GM12873 (cell line): ENCODE measurements at regions not wholly inside any gene's neighbourhood (a gene's known extent, or its start where the extent isn't known, plus 50 kb on each side); places are given as distances from the start of the nearest gene placed in this dataset.

Experiments used
- TF ChIP-seq, protein P1 (sequence below): IDR thresholded peaks from 2 replicates; pipeline ENCODE4 v1.5.1; 2012; ENCODE audit warnings: low read depth, mild to moderate bottlenecking, moderate library complexity, low read length, control low read depth; ENCODE audit not compliant: insufficient read depth; ENCODE audit errors: missing control alignments

GRCh38 chr4:132269303-132269990 is 879.6 kb upstream of the PCDH10 start:
- TF ChIP-seq, protein P1, sequence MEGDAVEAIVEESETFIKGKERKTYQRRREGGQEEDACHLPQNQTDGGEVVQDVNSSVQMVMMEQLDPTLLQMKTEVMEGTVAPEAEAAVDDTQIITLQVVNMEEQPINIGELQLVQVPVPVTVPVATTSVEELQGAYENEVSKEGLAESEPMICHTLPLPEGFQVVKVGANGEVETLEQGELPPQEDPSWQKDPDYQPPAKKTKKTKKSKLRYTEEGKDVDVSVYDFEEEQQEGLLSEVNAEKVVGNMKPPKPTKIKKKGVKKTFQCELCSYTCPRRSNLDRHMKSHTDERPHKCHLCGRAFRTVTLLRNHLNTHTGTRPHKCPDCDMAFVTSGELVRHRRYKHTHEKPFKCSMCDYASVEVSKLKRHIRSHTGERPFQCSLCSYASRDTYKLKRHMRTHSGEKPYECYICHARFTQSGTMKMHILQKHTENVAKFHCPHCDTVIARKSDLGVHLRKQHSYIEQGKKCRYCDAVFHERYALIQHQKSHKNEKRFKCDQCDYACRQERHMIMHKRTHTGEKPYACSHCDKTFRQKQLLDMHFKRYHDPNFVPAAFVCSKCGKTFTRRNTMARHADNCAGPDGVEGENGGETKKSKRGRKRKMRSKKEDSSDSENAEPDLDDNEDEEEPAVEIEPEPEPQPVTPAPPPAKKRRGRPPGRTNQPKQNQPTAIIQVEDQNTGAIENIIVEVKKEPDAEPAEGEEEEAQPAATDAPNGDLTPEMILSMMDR = no peak

- TF ChIP-seq, protein P1 = no peak
Measured at GRCh38 chr4:132275583-132276121, 873.4 kb upstream of the PCDH10 start.

GRCh38 chr4:132276185-132276584 is 872.9 kb upstream of the PCDH10 start:
- TF ChIP-seq, protein P1 = no peak

- TF ChIP-seq, protein P1 = no peak
Measured at GRCh38 chr4:132276989-132277388, 872.1 kb upstream of the PCDH10 start.

GRCh38 chr4:132281733-132282132 is 867.4 kb upstream of the PCDH10 start:
- TF ChIP-seq, protein P1 = no peak

DNA sequence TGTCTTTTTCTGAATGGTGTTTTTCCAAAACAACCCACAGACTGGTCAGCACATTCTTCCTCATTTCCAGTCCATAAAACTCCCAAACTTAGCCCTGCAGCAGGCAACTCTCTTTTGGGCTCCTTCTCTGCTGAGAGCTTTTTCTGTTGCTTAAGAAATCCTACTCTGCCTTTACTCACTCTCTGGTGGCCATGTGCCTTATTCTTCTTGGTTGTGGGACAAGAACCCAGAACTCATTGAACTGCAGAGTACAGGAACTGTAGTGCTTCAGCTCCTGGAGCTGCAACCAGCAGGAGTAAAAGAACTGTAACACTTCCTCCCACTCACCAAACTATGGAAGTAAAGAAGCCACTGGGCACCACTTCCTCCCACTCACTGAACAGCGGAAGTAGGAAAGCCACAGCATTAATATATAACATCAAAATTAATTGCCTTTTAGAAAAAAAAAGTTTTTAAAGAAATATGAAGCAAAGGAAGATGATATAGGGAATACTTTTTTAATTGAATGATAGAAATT is 864.1 kb upstream of the PCDH10 start:
- TF ChIP-seq, protein P1 = no peak

DNA sequence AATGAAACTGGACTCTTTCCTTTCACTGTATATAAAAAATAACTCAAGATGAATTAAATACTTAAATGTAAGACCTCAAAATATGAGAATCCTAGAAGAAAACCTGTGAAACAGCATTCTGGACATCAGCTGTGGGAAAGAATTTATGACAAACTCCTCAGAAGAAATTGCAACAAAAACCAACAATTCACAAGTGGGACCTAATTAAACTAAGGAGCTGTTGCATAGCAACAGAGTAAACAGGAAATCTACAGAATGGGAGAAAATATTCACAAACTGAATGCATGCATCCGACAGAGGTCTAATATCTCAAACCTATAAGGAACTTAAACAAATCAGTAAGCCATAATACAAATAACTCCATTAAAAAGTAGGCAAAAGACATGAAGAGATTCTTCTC is 851.7 kb upstream of the PCDH10 start:
- TF ChIP-seq, protein P1 = no peak
